ENCODE measurements at regions not wholly inside any gene's neighbourhood (a gene's known extent, or its start where the extent isn't known, plus 50 kb on each side); places are given as distances from the start of the nearest gene placed in this dataset.

DNA sequence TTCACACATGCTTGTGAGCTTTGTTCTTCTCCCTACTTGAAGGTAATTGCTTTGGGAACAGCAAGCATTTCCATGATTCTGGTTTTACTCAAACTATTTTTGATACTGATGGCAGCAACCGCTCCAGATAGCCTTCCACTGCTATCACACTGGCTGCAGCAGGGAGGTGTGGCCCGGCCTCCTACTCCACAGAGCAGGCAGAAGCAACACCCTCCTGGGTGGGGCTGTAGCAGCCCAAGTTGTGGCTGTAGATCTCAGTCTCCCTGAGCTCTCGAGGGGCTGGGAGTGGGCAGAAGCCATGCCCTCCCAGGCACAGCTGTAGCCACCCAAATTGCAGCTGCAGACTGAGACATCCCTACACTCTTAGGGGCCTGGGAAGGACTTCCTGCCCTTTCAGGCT is 878.8 kb upstream of the GBE1 start:
- Histone ChIP-seq H3K36me3 (no peaks in the 10 kb centered on the region), H3K9me3 (no peaks in the 10 kb centered on the region), H3K4me1 (ENCODE audit: control insufficient read depth in 1 of 2, low read depth in 2 of 2) (no peaks in the 10 kb centered on the region), H3K27ac (no peak overlapping the region), H3K4me3 (no peak overlapping the region), H3K27me3 (replicated peaks; ENCODE audit: insufficient read depth) (no peaks in the 10 kb centered on the region)
- TF ChIP-seq CTCF (IDR thresholded peaks at IDR 0.05) = no peak
- DNase-seq (ENCODE audit: low spot score) (no peak), ATAC-seq (ENCODE audit: insufficient number of reproducible peaks, low FRiP score, low read depth) (no peak)

DNA sequence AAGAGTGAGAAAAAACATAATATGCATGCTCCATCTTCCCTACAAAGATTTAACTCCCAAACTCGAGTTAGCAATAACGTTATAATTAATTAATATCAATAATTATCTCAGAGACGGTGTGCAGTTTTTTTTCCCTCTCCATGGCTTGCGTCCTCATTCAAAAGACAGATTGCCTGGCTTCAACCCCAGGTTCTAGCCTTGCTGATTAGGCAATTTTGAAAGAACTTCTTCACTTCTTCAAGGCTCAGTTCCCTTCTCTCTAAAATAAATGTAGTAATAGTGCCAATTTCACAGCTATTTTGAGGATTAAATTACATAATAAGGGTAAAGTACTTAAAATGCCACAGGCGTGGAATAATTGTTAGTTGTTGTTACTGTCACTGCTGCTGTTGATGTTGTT is 876.1 kb upstream of the GBE1 start:
- no peak for DNase-seq (ENCODE audit: low spot score)
- TF ChIP-seq CTCF (IDR thresholded peaks at IDR 0.05) = no peak
- Histone ChIP-seq H3K36me3 (no peaks in the 10 kb centered on the region), H3K4me3 (no peak overlapping the region), H3K27ac (no peak overlapping the region), H3K4me1 (ENCODE audit: control insufficient read depth in 1 of 2, low read depth in 2 of 2) (no peaks in the 10 kb centered on the region), H3K27me3 (replicated peaks; ENCODE audit: insufficient read depth) (no peaks in the 10 kb centered on the region), H3K9me3 (no peaks in the 10 kb centered on the region)
- ATAC-seq (ENCODE audit: insufficient number of reproducible peaks, low FRiP score, low read depth) = no peak

DNA sequence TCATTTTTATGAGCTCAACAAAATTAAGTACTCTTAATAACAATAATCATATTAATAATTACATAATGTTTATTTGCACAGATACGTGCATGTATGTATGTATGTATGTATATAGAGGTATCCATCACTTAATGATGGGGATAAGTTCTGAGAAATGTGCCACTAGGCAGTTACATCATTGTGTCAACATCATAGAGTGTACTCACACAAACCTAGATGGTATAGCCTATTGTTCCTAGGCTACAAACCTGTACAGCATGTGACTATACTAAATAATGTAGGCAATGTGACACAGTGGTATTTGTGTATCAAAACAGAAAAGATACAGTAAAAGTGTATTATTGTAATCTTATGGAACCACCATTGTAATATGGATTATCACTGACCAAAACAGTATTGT is 874.7 kb upstream of the GBE1 start:
- H3K4me1 ChIP-seq (ENCODE audit: control insufficient read depth in 1 of 2, low read depth in 2 of 2) = no peaks in the 10 kb centered on the region
- TF ChIP-seq CTCF (IDR thresholded peaks at IDR 0.05) = no peak
- ATAC-seq (ENCODE audit: insufficient number of reproducible peaks, low FRiP score, low read depth) = no peak

GRCh38 chr3:82633319-82633718 is 871.9 kb upstream of the GBE1 start:
- H3K27ac ChIP-seq = no peak overlapping the region
- H3K36me3 ChIP-seq = no peaks in the 10 kb centered on the region
- no peak for TF ChIP-seq CTCF (IDR thresholded peaks at IDR 0.05)
- H3K9me3 ChIP-seq = no peaks in the 10 kb centered on the region
- no peak overlapping the region for H3K4me3 ChIP-seq
- H3K27me3 ChIP-seq (replicated peaks; ENCODE audit: insufficient read depth) = no peaks in the 10 kb centered on the region
- no peak for ATAC-seq (ENCODE audit: insufficient number of reproducible peaks, low FRiP score, low read depth)
- DNase-seq (ENCODE audit: low spot score) = no peak
- no peaks in the 10 kb centered on the region for H3K4me1 ChIP-seq (ENCODE audit: control insufficient read depth in 1 of 2, low read depth in 2 of 2)

More for the DNA sequence above, 874.7 kb upstream of the GBE1 start:
- H3K27me3 ChIP-seq (replicated peaks; ENCODE audit: insufficient read depth) = no peaks in the 10 kb centered on the region
- H3K27ac ChIP-seq = no peak overlapping the region
- H3K9me3 ChIP-seq = no peaks in the 10 kb centered on the region
- H3K36me3 ChIP-seq = no peaks in the 10 kb centered on the region
- H3K4me3 ChIP-seq = no peak overlapping the region
- no peak for DNase-seq (ENCODE audit: low spot score)

GRCh38 chr3:82629937-82630336 is 868.5 kb upstream of the GBE1 start:
- no peaks in the 10 kb centered on the region for H3K27me3 ChIP-seq (replicated peaks; ENCODE audit: insufficient read depth)
- no peaks in the 10 kb centered on the region for H3K9me3 ChIP-seq
- H3K36me3 ChIP-seq = no peaks in the 10 kb centered on the region
- no peaks in the 10 kb centered on the region for H3K4me1 ChIP-seq (ENCODE audit: control insufficient read depth in 1 of 2, low read depth in 2 of 2)
- no peak for TF ChIP-seq CTCF (IDR thresholded peaks at IDR 0.05)
- H3K4me3 ChIP-seq = no peak overlapping the region
- ATAC-seq (ENCODE audit: insufficient number of reproducible peaks, low FRiP score, low read depth) = no peak
- no peak overlapping the region for H3K27ac ChIP-seq
- DNase-seq (ENCODE audit: low spot score) = no peak

Measured in thoracic aorta (tissue), 2 donors.